Testis (tissue), 2 donors: ENCODE measurements at regions not wholly inside any gene's neighbourhood (a gene's known extent, or its start where the extent isn't known, plus 50 kb on each side); places are given as distances from the start of the nearest gene placed in this dataset.
"Not testable (repeated sequence)": the region's sequence is repeated elsewhere in the genome, so short reads cannot be mapped to it uniquely, and the experiment has no call there.

Experiments
- CTCF ChIP-seq, 3 experiments: fragments of 450-650 bp in 2 of 3; fragments of 200-600 bp in 1 of 3; sonication (generic) in 1 of 3; IDR thresholded peaks; one replicate each; pipeline ENCODE4 v1.5.1; 2016 to 2019; ENCODE audit warnings: antibody characterized with exemption in 3 of 3, mild to moderate bottlenecking in 2 of 3, moderate library complexity in 1 of 3
- POLR2A ChIP-seq: fragments of 450-650 bp; IDR thresholded peaks from one replicate; pipeline ENCODE4 v1.6.1; 2017; ENCODE audit warnings: antibody characterized with exemption, mild to moderate bottlenecking, moderate library complexity

- TF ChIP-seq POLR2A; CTCF (IDR thresholded peaks at IDR 0.05): not testable (repeated sequence)
Observed at GRCh38 chr1:166690596-166690995, 148.7 kb upstream of the POGK start.
